ENCODE measurements at regions not wholly inside any gene's neighbourhood (a gene's known extent, or its start where the extent isn't known, plus 50 kb on each side); places are given as distances from the start of the nearest gene placed in this dataset.

DNA sequence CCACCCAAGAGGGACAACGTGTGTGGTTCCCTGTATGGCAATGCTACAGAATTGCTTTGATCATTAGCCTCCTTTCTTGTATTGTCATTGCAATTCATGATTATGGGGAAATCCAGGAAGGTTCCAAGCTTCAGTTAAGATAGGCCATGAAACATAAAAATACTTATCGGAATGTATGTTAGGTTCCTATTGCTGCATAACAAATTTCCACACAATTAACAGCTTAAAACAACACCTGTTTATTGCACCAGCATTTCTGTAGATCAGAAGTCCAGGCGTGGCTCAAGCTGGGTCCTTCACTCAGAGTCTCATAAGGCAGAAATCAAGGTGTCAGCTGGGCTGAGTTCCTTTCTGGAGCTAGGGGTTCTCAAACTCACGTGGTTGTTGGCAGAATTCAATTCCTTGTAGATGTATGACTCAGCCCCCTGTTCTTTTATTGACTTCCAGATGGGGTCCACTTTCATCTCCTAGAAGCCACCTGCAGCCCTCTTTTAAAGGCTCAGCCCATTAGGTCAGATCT is 365.6 kb upstream of the TMPO start:
- no peak for DNase-seq
- ATAC-seq (ENCODE audit: poor library complexity), result no peak
- intact Hi-C loops (cut with DNase I), result no loop called here

DNA sequence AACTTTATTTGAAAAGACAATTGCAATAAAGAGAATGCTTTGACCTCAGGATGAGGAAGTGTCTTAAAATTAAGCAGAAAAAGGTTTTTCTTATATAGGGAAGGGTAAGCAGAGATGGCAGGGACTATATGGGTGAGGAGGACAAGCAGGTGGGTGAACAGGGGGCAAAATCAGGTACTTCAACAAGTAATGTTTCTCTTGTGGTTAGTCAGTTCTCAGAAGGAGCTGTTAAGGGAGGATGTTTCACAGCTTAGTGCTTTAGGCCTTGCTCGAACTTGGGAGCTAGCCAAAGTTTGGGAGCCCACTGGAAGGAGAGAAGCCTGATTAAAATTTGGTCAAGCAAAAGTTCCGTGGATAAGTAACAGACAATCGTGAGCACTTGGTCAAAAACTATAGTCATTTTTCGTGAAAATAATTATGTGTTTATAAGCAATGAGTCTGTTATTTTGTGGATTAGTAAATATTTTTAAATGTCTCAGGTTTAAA is 364.2 kb upstream of the TMPO start:
- DNase-seq, result no peak
- intact Hi-C loops (cut with DNase I), result no loop called here
- no peak for ATAC-seq (ENCODE audit: poor library complexity)

- intact Hi-C loops (cut with DNase I), result no loop called here
- DNase-seq (no peak), ATAC-seq (ENCODE audit: poor library complexity) (no peak)
These were observed 363.4 kb upstream of the TMPO start for GRCh38 chr12:98151984-98152383.

DNA sequence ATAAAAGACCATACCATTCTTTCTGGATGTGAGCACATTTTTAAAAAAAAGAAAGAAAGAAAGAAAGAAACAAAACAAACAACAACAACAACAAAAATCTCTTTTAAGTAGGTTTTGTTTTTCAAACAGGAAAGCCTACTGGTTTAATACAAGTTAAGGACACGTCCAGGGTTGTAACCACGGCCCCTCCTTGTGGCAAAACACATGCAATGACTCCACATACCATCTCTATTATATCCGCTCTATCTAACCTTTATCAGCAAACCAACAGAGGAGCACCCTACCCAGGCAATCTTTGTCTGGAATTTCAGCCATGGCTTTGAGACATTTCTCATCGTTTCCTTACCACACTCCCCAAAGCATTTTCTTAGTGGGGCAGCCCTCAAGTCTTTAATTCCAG is 360.5 kb upstream of the TMPO start:
- intact Hi-C loops (cut with DNase I), result no loop called here
- ATAC-seq (ENCODE audit: poor library complexity), result no peak
- DNase-seq, result no peak

GRCh38 chr12:98156697-98157096 is 358.7 kb upstream of the TMPO start:
- intact Hi-C loops (cut with DNase I), result no loop called here
- DNase-seq (no peak), ATAC-seq (ENCODE audit: poor library complexity) (no peak)

- no peak for DNase-seq
- intact Hi-C loops (cut with DNase I), result no loop called here
- peak; percentile 22 for ATAC-seq (ENCODE audit: poor library complexity)
These were observed 352.3 kb upstream of the TMPO start for GRCh38 chr12:98162906-98163678.

GRCh38 chr12:98172304-98172703 is 343.1 kb upstream of the TMPO start:
- intact Hi-C loops (cut with DNase I), result no loop called here
- ATAC-seq (ENCODE audit: poor library complexity), result no peak
- DNase-seq, result no peak

DNA sequence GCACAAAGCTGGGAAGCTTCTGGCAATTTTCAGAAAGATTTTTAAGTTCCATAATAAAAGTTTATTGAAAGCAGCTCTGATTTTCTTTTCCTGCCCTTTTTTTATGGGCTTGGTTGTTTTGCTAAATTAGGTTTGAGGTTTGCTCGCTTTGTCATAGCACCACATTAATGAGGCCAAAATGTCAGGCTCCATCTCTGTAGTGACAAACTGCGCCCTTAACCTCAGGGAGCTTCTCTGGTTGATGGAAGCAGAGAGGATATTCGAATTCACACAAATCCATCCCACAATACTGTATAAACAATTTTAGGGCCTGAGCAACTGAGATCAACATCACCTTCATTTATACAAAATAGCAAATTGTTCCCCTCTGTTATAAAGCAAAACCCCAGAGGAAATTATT is 342.6 kb upstream of the TMPO start:
- no peak for ATAC-seq (ENCODE audit: poor library complexity)
- no peak for DNase-seq
- intact Hi-C loops (cut with DNase I), result no loop called here

- no peak for DNase-seq
- intact Hi-C loops (cut with DNase I), result no loop called here
- ATAC-seq (ENCODE audit: poor library complexity), result no peak
These were observed 341.5 kb upstream of the TMPO start for GRCh38 chr12:98173773-98174427.

DNA sequence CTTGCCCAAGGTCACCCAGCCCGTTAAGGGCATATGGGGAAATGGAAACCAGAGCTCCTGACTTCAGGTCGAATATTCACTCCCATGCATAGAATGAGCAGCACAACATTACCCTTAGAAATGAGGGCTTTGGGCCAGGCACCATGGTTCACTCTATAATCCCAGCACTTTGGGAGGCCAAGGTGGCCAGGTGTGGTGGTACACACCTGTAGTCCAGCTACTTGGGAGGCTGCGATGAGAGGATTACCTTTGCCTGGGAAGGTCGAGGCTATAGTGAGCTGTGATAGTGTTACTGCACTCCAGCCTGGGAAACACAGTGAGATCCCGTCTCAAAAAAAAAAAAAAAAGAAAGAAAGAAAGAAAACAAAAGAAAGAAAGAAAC is 341.0 kb upstream of the TMPO start:
- DNase-seq (no peak), ATAC-seq (ENCODE audit: poor library complexity) (no peak)
- intact Hi-C loops (cut with DNase I), result no loop called here

GRCh38 chr12:98178126-98178525 is 337.3 kb upstream of the TMPO start:
- no peak for ATAC-seq (ENCODE audit: poor library complexity)

GRCh38 chr12:98179151-98179550 is 336.2 kb upstream of the TMPO start:
- intact Hi-C loops (cut with DNase I), result no loop called here
- DNase-seq (no peak), ATAC-seq (ENCODE audit: poor library complexity) (no peak)

More at GRCh38 chr12:98178126-98178525, 337.3 kb upstream of the TMPO start:
- intact Hi-C loops (cut with DNase I), result no loop called here
- no peak for DNase-seq

- ATAC-seq (ENCODE audit: poor library complexity) (no peak), DNase-seq (no peak)
- intact Hi-C loops (cut with DNase I), result no loop called here
These were observed 334.8 kb upstream of the TMPO start for GRCh38 chr12:98180603-98181002.

DNA sequence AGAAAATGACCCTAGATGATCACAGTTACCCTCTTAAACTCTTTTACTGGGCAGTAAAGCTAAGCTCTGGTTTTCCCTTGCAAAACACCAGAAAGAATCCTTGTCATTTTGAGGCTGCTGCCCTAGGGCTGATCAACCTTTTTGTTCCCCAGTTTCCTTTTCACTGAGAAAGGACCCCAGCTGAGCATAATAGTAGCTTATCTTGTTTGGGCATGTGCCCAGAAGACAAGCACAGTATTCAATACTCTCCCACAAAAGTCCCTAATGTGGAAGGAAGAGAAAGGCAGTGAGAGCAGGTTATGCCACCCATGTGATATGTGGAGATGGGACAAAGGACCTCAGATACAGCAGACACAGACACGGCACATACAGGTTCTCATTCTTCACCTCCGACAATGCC is 332.6 kb upstream of the TMPO start:
- intact Hi-C loops (cut with DNase I), result no loop called here
- ATAC-seq (ENCODE audit: poor library complexity) (no peak), DNase-seq (no peak)

DNA sequence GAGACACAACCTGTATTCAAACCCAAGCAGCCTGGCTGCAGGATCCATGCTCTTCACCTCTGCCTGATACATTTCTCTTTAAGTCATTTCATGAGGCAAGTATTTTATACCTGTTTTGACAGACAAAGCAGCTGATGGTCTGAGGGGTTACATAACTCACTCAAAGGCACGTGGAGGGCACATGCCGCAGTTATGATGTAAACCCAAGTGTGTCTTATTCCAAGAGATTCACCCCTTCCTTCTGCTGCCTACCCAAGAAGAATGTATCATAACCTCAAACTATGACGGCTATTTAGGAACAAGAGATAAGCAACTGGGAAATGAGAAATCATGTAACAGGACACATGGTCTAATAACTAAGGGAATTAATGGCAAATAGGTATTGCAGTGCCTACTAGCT is 329.8 kb upstream of the TMPO start:
- no peak for DNase-seq
- no peak for ATAC-seq (ENCODE audit: poor library complexity)
- intact Hi-C loops (cut with DNase I), result no loop called here

GRCh38 chr12:98188650-98189077 is 326.7 kb upstream of the TMPO start:
- no peak for DNase-seq
- ATAC-seq (ENCODE audit: poor library complexity), result no peak
- intact Hi-C loops (cut with DNase I), result no loop called here

DNA sequence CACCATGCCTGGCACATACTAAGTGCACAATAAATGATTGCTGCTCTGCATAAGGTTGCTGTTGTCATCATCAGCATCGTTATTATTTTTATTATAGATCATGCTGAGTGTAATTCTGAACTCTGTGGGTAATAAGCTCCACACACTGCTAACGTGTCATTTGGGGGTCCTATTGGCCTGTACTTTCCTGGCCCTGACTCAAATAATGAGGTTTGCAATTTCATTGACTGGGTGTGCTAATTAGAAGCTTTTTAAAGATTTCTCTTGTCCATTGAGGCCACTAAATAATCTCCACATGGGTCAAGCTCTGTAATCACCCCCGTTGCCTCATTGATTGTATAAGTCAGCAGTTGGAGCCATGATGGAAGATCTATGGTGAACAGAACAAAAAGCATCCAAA is 320.8 kb upstream of the TMPO start:
- ATAC-seq (ENCODE audit: poor library complexity), result no peak
- intact Hi-C loops (cut with DNase I), result no loop called here
- no peak for DNase-seq

DNA sequence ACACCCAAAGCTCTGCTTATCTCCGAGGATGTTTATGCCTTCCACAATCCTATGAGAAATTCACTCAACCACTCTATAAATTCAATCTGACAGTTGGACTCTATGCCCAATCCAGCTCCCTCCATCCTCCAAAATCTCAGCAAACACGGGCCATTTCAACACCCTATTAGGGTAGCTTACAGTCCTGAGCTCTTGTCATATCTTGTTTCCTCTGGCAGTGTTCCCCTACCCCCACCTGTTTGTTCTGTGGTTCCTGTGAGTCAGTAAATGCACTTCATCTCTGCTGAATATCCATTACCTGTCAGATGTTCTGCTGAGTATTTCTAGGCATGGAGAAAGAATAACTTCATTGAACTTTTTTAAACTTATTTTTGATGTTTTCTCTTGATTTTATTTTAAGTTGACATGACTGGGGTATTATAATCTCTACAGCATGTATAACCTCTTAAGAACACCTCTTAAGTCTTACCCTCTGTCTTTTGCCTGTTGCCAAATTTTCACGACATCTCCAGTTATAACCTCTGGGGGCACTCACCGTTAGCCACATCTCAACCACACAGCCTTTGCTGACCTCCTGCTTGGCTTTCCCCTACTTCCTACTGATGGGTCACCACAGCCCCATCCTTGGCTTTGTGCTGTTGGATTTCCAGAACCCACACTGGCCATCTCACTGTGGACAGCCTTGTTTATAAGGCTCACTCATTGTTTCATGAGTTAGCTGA is 317.0 kb upstream of the TMPO start:
- intact Hi-C loops (cut with DNase I), result no loop called here
- no peak for ATAC-seq (ENCODE audit: poor library complexity)
- no peak for DNase-seq

GRCh38 chr12:98208816-98209215 is 306.6 kb upstream of the TMPO start:
- no peak for ATAC-seq (ENCODE audit: poor library complexity)
- no peak for DNase-seq
- intact Hi-C loops (cut with DNase I), result no loop called here
